GM23338 (cell line): ENCODE measurements at regions not wholly inside any gene's neighbourhood (a gene's known extent, or its start where the extent isn't known, plus 50 kb on each side); places are given as distances from the start of the nearest gene placed in this dataset.
A peak's percentile ranks its signal among the peaks of the same experiment; 100 is the strongest.

Experiments used
- ATAC-seq: fragments of 200-7000 bp; cut with Tn5 transposase; 3 replicates; pipeline ENCODE4 v1.9.1; 2020
- DNase-seq: peaks from one replicate; pipeline ENCODE4 v3.0.0-alpha.2; 2015; ENCODE audit warnings: low spot score
- H2AFZ ChIP-seq: fragments of 200-600 bp; sonication (generic); 2 replicates; pipeline ENCODE4 v1.8.0; 2016; ENCODE audit warnings: antibody characterized with exemption, mild to moderate bottlenecking, moderate library complexity
- H3F3A ChIP-seq: fragments of 200-600 bp; sonication (generic); replicated peaks from 2 replicates; pipeline ENCODE4 v1.8.0; 2017; ENCODE audit warnings: antibody characterized with exemption, mixed run types, low read depth
- H3K27ac ChIP-seq: fragments of 200-600 bp; sonication (generic); 2 replicates; pipeline ENCODE4 v1.6.1; 2016; ENCODE audit warnings: low read depth
- H3K27me3 ChIP-seq: fragments of 200-600 bp; sonication (generic); 2 replicates; pipeline ENCODE4 v1.8.0; 2016; ENCODE audit warnings: mild to moderate bottlenecking, mixed run types, moderate library complexity; ENCODE audit not compliant: insufficient read depth
- H3K36me3 ChIP-seq: fragments of 200-600 bp; sonication (generic); 2 replicates; pipeline ENCODE4 v1.8.0; 2016; ENCODE audit warnings: mild to moderate bottlenecking; ENCODE audit not compliant: insufficient read depth
- H3K4me1 ChIP-seq: fragments of 200-600 bp; sonication (generic); 2 replicates; pipeline ENCODE4 v1.8.0; 2016; ENCODE audit warnings: mild to moderate bottlenecking, moderate library complexity; ENCODE audit not compliant: insufficient read depth
- H3K4me2 ChIP-seq: fragments of 200-600 bp; sonication (generic); 2 replicates; pipeline ENCODE4 v1.7.1; 2017; ENCODE audit warnings: mixed run types
- H3K4me3 ChIP-seq: fragments of 200-600 bp; sonication (generic); 2 replicates; pipeline ENCODE4 v1.6.1; 2016; ENCODE audit warnings: mixed run types
- H3K79me2 ChIP-seq: fragments of 200-600 bp; sonication (generic); replicated peaks from 2 replicates; pipeline ENCODE4 v1.8.0; 2017; ENCODE audit warnings: mild to moderate bottlenecking; ENCODE audit not compliant: insufficient read depth
- H3K9me2 ChIP-seq: fragments of 200-600 bp; sonication (generic); 2 replicates; pipeline ENCODE4 v1.8.0; 2017; ENCODE audit not compliant: insufficient read depth
- H4K20me1 ChIP-seq: fragments of 200-600 bp; sonication (generic); replicated peaks from 2 replicates; pipeline ENCODE4 v1.8.0; 2017; ENCODE audit warnings: mild to moderate bottlenecking; ENCODE audit not compliant: insufficient read depth
- H3K27ac Mint-ChIP-seq: 2 replicates; pipeline ENCODE4 v1.8.0; 2020; ENCODE audit warnings: inconsistent platforms, mild to moderate bottlenecking, moderate library complexity, mixed read lengths
- H3K27me3 Mint-ChIP-seq: 3 replicates; pipeline ENCODE4 v1.8.0; 2022; ENCODE audit warnings: low read depth, mild to moderate bottlenecking, moderate library complexity, mixed read lengths, inconsistent platforms; ENCODE audit not compliant: insufficient read depth, poor library complexity
- H3K36me3 Mint-ChIP-seq: 3 replicates; pipeline ENCODE4 v1.8.0; 2021; ENCODE audit warnings: low read depth, mild to moderate bottlenecking, inconsistent platforms, moderate library complexity, mixed read lengths
- H3K4me1 Mint-ChIP-seq: 3 replicates; pipeline ENCODE4 v1.8.0; 2020; ENCODE audit warnings: mild to moderate bottlenecking, inconsistent platforms, mixed read lengths
- H3K4me3 Mint-ChIP-seq: 3 replicates; pipeline ENCODE4 v1.8.0; 2021; ENCODE audit warnings: moderate library complexity, mild to moderate bottlenecking, inconsistent platforms, mixed read lengths
- H3K9me3 Mint-ChIP-seq: 3 replicates; pipeline ENCODE4 v1.8.0; 2020; ENCODE audit warnings: moderate library complexity, mild to moderate bottlenecking, inconsistent platforms, mixed read lengths
- EZH2phosphoT487 ChIP-seq: fragments of 200-600 bp; sonication (generic); IDR thresholded peaks from one replicate; pipeline ENCODE4 v1.8.1; 2018; ENCODE audit warnings: antibody characterized with exemption; ENCODE audit not compliant: unreplicated experiment
- NANOG ChIP-seq: IDR thresholded peaks from 2 replicates; pipeline ENCODE4 v1.6.1; 2016; ENCODE audit warnings: antibody characterized with exemption, borderline replicate concordance
- STAT1 ChIP-seq: IDR thresholded peaks from one replicate; pipeline ENCODE4 v1.6.1; 2016; ENCODE audit warnings: antibody characterized with exemption; ENCODE audit not compliant: unreplicated experiment
- ZNF331 ChIP-seq: fragments of 250-450 bp; sonication (Bioruptor Pico); IDR thresholded peaks from 2 replicates; pipeline ENCODE4 v1.5.0; 2020; ENCODE audit warnings: low read depth, mild to moderate bottlenecking, moderate library complexity
- TF ChIP-seq, protein P1 (sequence below): fragments of 250-450 bp; sonication (Bioruptor Pico); IDR thresholded peaks from 2 replicates; pipeline ENCODE4 v1.5.0; 2020; ENCODE audit warnings: mild to moderate bottlenecking, moderate library complexity

DNA sequence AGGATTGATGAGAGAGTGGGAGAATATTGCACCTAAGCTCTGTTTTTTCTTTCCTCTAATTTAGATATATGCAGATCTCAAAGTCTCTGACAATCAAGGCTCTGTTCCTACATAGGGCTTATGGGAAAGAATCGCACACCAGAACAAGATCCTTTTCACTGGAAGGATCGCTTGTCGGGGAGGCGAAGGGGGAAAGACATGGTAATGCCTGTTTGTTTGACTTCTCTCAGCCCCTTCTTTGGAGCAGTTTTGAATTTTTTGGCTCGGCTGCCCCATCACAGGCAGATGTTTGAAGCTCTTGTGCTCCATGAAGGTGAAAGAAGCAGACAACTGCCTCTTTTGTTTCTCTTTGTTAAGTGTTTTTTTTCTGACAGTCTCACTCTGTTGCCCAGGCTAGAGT is 599.9 kb upstream of the ZNF608 start:
- H3K27ac ChIP-seq: no peak overlapping the region
- H2AFZ ChIP-seq: peak overlapping the region; percentile 11; the same call in 1 of the 2 replicates
- H3K9me2 ChIP-seq: peaks cover 10% of the 10 kb centered on the region; the same call in 1 of the 2 replicates
- Mint-ChIP-seq H3K4me1 (peaks cover 33% of the 10 kb centered on the region), H3K27me3 (no peaks in the 10 kb centered on the region), H3K36me3 (no peaks in the 10 kb centered on the region), H3K27ac (no peak overlapping the region), H3K4me3 (no peak overlapping the region), H3K9me3 (no peaks in the 10 kb centered on the region)
- H3K4me3 ChIP-seq: no peak overlapping the region
- no peaks in the 10 kb centered on the region for H3K79me2 ChIP-seq
- no peak for TF ChIP-seq ZNF331 (CRISPR knock-in tag)
- no peak for TF ChIP-seq EZH2phosphoT487
- no peak for TF ChIP-seq NANOG
- H3F3A ChIP-seq: 0 out of 2 replicates have a peak, but pooled peaks cover 3% of the 10 kb centered on the region
- H3K4me2 ChIP-seq: no peak overlapping the region
- H3K4me1 ChIP-seq: peaks cover 28% of the 10 kb centered on the region
- H3K27me3 ChIP-seq: no peaks in the 10 kb centered on the region
- DNase-seq (no peak), ATAC-seq (no peak)
- H4K20me1 ChIP-seq: no peaks in the 10 kb centered on the region
- no peaks in the 10 kb centered on the region for H3K36me3 ChIP-seq

DNA sequence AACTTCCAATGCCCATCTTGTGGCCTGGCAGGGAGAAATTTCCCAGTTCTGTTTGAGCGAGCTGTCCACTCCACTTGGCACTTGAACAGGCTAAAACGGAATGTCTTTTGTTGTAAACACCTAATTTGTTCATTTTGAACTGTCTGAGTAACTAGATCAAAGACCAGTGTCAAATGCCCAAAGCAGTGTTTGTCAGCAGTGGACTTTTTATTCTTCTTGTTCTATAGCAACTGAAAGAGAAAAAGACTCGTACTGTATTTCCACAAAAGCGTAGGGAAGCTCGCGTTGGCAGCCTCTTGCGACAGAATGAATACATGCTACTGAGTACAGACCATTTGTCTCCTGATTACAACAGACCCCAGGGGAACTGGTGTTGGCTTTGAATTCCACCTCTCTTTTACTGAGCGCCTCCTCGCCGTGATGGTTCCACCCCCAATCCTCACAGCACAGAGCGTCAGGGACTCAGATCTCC is 601.8 kb upstream of the ZNF608 start:
- Histone ChIP-seq H3K27me3 (no peaks in the 10 kb centered on the region), H3F3A (0 out of 2 replicates have a peak, but pooled peaks cover 3% of the 10 kb centered on the region), H4K20me1 (no peaks in the 10 kb centered on the region), H3K79me2 (no peaks in the 10 kb centered on the region), H2AFZ (peak overlapping the region; percentile 79; the same call in 1 of the 2 replicates), H3K4me3 (no peak overlapping the region; the same call in 1 of the 2 replicates), H3K9me2 (peaks cover 10% of the 10 kb centered on the region; the same call in 1 of the 2 replicates), H3K4me1 (peaks cover 28% of the 10 kb centered on the region), H3K4me2 (peak overlapping the region; percentile 61), H3K36me3 (no peaks in the 10 kb centered on the region), H3K27ac (peak overlapping the region; percentile 23; the same call in 1 of the 2 replicates)
- peak; percentile 97 for ATAC-seq
- no peaks in the 10 kb centered on the region for H3K36me3 Mint-ChIP-seq
- peaks cover 33% of the 10 kb centered on the region for H3K4me1 Mint-ChIP-seq
- TF ChIP-seq STAT1: no peak
- TF ChIP-seq, protein P1, sequence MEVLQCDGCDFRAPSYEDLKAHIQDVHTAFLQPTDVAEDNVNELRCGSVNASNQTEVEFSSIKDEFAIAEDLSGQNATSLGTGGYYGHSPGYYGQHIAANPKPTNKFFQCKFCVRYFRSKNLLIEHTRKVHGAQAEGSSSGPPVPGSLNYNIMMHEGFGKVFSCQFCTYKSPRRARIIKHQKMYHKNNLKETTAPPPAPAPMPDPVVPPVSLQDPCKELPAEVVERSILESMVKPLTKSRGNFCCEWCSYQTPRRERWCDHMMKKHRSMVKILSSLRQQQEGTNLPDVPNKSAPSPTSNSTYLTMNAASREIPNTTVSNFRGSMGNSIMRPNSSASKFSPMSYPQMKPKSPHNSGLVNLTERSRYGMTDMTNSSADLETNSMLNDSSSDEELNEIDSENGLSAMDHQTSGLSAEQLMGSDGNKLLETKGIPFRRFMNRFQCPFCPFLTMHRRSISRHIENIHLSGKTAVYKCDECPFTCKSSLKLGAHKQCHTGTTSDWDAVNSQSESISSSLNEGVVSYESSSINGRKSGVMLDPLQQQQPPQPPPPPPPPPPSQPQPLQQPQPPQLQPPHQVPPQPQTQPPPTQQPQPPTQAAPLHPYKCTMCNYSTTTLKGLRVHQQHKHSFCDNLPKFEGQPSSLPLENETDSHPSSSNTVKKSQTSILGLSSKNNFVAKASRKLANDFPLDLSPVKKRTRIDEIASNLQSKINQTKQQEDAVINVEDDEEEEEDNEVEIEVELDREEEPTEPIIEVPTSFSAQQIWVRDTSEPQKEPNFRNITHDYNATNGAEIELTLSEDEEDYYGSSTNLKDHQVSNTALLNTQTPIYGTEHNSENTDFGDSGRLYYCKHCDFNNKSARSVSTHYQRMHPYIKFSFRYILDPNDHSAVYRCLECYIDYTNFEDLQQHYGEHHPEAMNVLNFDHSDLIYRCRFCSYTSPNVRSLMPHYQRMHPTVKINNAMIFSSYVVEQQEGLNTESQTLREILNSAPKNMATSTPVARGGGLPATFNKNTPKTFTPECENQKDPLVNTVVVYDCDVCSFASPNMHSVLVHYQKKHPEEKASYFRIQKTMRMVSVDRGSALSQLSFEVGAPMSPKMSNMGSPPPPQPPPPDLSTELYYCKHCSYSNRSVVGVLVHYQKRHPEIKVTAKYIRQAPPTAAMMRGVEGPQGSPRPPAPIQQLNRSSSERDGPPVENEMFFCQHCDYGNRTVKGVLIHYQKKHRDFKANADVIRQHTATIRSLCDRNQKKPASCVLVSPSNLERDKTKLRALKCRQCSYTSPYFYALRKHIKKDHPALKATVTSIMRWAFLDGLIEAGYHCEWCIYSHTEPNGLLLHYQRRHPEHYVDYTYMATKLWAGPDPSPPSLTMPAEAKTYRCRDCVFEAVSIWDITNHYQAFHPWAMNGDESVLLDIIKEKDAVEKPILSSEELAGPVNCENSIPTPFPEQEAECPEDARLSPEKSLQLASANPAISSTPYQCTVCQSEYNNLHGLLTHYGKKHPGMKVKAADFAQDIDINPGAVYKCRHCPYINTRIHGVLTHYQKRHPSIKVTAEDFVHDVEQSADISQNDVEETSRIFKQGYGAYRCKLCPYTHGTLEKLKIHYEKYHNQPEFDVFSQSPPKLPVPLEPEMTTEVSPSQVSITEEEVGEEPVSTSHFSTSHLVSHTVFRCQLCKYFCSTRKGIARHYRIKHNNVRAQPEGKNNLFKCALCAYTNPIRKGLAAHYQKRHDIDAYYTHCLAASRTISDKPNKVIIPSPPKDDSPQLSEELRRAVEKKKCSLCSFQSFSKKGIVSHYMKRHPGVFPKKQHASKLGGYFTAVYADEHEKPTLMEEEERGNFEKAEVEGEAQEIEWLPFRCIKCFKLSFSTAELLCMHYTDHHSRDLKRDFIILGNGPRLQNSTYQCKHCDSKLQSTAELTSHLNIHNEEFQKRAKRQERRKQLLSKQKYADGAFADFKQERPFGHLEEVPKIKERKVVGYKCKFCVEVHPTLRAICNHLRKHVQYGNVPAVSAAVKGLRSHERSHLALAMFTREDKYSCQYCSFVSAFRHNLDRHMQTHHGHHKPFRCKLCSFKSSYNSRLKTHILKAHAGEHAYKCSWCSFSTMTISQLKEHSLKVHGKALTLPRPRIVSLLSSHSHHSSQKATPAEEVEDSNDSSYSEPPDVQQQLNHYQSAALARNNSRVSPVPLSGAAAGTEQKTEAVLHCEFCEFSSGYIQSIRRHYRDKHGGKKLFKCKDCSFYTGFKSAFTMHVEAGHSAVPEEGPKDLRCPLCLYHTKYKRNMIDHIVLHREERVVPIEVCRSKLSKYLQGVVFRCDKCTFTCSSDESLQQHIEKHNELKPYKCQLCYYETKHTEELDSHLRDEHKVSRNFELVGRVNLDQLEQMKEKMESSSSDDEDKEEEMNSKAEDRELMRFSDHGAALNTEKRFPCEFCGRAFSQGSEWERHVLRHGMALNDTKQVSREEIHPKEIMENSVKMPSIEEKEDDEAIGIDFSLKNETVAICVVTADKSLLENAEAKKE (CRISPR knock-in tag): peak; percentile 23; the same call in 1 of the 2 replicates
- H3K27me3 Mint-ChIP-seq: no peaks in the 10 kb centered on the region
- peak overlapping the region; percentile 35; the same call in 2 of the 3 replicates for H3K4me3 Mint-ChIP-seq
- peak overlapping the region; percentile 59 for H3K27ac Mint-ChIP-seq
- H3K9me3 Mint-ChIP-seq: no peaks in the 10 kb centered on the region
- DNase-seq: peak; percentile 57
